ENCODE measurements at regions not wholly inside any gene's neighbourhood (a gene's known extent, or its start where the extent isn't known, plus 50 kb on each side); places are given as distances from the start of the nearest gene placed in this dataset.

DNA sequence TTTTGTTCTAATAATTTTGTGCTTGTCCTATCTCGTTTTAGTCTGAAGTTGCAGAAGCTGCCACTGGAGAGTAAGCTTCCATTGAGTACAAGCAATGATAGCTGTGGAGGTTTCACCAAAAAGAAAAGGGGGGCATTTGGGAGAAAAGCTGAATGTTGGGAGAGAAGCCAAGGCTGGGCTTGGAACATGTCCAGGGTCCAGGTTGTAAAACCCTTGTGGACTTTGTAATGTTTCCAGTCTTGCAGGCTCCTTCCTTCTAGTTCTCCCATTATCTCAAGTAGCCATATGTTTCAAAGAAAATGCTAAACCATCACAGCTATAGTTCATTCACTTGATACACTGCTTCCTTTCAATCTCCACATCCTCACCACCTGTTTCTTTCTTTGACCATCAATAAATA, 880.2 kb downstream of the NLGN4Y start:
- H3K4me3 ChIP-seq (ENCODE audit: low read depth, low read length), result no peak overlapping the region
- H3K36me3 ChIP-seq (ENCODE audit: control insufficient read depth, insufficient read depth, low read length), result no peaks in the 10 kb centered on the region
- no peaks in the 10 kb centered on the region for H3K27me3 ChIP-seq (ENCODE audit: control insufficient read depth, insufficient read depth, low read length)
- TF ChIP-seq, protein P1, sequence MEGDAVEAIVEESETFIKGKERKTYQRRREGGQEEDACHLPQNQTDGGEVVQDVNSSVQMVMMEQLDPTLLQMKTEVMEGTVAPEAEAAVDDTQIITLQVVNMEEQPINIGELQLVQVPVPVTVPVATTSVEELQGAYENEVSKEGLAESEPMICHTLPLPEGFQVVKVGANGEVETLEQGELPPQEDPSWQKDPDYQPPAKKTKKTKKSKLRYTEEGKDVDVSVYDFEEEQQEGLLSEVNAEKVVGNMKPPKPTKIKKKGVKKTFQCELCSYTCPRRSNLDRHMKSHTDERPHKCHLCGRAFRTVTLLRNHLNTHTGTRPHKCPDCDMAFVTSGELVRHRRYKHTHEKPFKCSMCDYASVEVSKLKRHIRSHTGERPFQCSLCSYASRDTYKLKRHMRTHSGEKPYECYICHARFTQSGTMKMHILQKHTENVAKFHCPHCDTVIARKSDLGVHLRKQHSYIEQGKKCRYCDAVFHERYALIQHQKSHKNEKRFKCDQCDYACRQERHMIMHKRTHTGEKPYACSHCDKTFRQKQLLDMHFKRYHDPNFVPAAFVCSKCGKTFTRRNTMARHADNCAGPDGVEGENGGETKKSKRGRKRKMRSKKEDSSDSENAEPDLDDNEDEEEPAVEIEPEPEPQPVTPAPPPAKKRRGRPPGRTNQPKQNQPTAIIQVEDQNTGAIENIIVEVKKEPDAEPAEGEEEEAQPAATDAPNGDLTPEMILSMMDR (IDR thresholded peaks at IDR 0.05; ENCODE audit: insufficient read depth, low read length, severe bottlenecking), result no peak
- FAIRE-seq, result no peak
- DNase-seq (ENCODE audit: low read depth), result no peak

DNA sequence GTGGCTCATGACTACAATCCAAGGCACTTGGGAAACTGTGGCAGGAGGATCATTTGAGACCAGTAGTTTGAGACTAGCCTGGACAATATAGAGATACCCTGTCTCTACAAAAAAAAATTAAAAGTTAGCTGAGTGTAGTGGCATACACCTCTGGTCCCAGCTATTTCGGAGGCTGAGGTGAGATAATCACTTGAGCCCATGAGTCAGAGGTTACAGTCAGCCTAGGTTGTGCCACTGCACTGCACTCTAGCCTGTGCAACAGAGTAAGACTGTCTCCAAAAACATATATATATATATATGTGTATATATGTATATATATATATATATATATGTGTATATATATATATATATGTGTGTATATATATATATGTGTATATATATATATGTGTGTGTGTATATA, 890.8 kb downstream of the NLGN4Y start:
- peak; percentile 53 for DNase-seq (ENCODE audit: low read depth)
- TF ChIP-seq, protein P1 (IDR thresholded peaks at IDR 0.05; ENCODE audit: insufficient read depth, low read length, severe bottlenecking), result no peak
- H3K27me3 ChIP-seq (ENCODE audit: control insufficient read depth, insufficient read depth, low read length), result no peaks in the 10 kb centered on the region
- H3K4me3 ChIP-seq (ENCODE audit: low read depth, low read length), result no peak overlapping the region
- no peak for FAIRE-seq
- H3K36me3 ChIP-seq (ENCODE audit: control insufficient read depth, insufficient read depth, low read length), result no peaks in the 10 kb centered on the region

DNA sequence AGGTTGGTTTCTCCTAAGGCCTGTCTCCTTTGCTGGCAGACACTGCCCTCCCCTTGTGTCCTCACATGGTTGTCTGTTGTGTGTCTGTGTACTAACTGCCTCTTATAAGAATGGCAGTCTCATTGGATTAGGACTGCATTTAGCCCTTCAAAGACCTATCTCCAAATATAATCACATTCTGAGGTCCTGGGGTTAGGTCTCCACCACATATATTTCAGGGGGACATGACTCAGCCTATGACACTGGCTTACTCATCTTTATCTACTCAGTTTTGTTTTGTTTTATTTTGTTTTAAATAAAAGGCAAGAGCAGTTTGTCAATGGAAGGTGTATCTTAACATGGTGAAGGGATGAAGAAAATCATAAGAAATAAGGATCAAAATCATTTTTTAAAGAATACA, 894.3 kb downstream of the NLGN4Y start:
- Histone ChIP-seq H3K27me3 (ENCODE audit: control insufficient read depth, insufficient read depth, low read length) (no peaks in the 10 kb centered on the region), H3K4me3 (ENCODE audit: low read depth, low read length) (no peak overlapping the region), H3K36me3 (ENCODE audit: control insufficient read depth, insufficient read depth, low read length) (no peaks in the 10 kb centered on the region)
- TF ChIP-seq, protein P1 (IDR thresholded peaks at IDR 0.05; ENCODE audit: insufficient read depth, low read length, severe bottlenecking), result no peak
- DNase-seq (ENCODE audit: low read depth) (peak; percentile 20), FAIRE-seq (no peak)

DNA sequence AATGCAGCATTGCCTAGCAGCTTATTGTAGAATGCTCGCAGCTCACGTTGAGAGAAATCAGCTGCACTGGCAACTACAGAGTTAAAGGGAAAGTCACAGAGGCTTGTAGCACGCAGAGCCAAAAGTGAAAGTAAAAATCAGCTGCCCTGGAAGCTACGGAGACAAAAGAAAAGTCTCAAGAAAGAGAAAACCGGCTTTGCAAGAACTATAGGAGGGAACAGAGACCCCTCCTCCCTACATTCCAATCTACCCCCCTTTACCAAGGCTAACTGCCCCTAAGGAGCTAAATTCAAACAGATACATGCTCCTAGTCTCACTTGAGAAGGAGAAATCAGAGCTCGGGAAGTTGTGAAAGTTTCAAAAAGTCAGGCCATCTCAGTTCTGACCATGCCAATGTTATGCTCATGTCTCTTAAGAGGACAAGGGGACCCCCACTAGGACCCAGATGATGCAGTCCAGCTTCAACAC, 900.4 kb downstream of the NLGN4Y start:
- H3K4me3 ChIP-seq (ENCODE audit: low read depth, low read length), result peak overlapping the region; percentile 26
- no peaks in the 10 kb centered on the region for H3K27me3 ChIP-seq (ENCODE audit: control insufficient read depth, insufficient read depth, low read length)
- DNase-seq (ENCODE audit: low read depth) (peak; percentile 20), FAIRE-seq (no peak)
- TF ChIP-seq, protein P1 (IDR thresholded peaks at IDR 0.05; ENCODE audit: insufficient read depth, low read length, severe bottlenecking), result no peak
- no peaks in the 10 kb centered on the region for H3K36me3 ChIP-seq (ENCODE audit: control insufficient read depth, insufficient read depth, low read length)

DNA sequence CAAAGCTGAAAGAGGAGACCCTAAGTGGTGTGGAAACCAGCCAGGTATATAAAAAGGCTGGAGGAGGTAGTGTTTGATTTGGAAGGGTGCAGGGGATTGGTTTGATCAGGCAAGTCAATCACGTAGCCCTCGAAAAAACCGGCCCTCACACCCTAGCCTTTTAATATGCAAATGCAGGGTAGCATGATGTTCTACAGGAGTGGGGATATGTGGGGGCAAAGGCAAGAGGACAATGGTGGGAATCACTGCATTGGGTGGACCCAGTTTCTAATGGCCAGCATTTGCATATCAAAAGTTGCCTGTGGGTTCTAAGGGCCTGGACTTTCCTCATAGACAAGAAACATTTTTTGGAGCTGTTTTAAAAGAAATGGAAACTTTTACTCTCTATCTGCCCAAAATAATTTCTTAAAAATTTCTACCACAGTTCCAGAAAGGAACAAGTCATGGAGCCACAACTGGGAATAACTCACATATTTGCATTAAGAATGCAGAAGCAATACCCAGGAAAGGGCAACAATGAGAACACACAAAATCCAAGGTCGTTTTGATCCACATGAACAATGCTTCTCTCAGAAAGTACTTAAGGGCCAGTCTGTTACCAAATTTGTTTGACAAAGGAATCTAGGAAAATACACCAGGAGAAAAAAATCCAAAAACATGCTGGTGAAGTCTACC, 915.8 kb downstream of the NLGN4Y start:
- FAIRE-seq, result no peak
- H3K36me3 ChIP-seq (ENCODE audit: control insufficient read depth, insufficient read depth, low read length), result no peaks in the 10 kb centered on the region
- TF ChIP-seq, protein P1 (IDR thresholded peaks at IDR 0.05; ENCODE audit: insufficient read depth, low read length, severe bottlenecking), result no peak
- H3K4me3 ChIP-seq (ENCODE audit: low read depth, low read length), result no peak overlapping the region
- H3K27me3 ChIP-seq (ENCODE audit: control insufficient read depth, insufficient read depth, low read length), result no peaks in the 10 kb centered on the region
- no peak for DNase-seq (ENCODE audit: low read depth)

All from bronchial epithelial cell (primary cell).